GM12874 (cell line): ENCODE measurements at regions not wholly inside any gene's neighbourhood (a gene's known extent, or its start where the extent isn't known, plus 50 kb on each side); places are given as distances from the start of the nearest gene placed in this dataset.

Experiments
- TF ChIP-seq, protein P1 (sequence below): IDR thresholded peaks from 2 replicates; pipeline ENCODE4 v1.5.1; 2011; ENCODE audit warnings: low read depth, mild to moderate bottlenecking, control low read depth, low read length, moderate library complexity; ENCODE audit not compliant: insufficient read depth

DNA sequence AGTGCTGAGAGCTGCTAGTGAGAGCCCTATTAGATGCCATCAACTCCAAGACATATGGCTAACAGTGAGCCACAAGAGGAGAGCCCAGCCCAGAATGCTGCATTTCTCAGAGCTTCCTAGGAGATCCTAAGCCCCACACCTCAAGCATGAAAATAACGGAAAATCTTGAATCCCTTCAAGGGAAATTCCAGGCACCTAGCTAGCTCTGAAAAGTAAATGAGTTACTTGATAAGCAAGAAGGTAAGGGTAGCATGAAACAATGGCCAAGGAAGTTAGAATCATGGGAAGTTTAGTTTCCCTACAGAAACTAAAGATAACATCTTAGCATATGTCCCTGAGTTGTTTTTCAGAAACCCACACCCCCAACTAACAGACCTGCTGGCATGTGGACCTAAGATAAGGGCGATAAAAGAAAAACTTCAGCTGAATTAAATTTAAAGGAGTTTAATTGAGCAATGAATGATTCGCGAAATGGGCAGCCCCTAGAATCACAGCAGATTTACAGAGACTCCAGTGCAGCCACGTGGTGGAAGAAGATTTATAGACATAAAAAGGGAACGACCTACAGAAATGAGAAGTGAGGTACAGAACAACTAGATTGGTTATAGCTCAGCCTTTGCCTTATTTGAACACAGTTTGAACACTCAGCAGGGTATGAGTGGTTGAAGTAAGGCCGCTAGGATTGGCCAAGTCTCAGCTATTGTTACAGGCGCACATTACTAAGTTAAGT lies 301.3 kb upstream of the DACH1 start:
- TF ChIP-seq, protein P1, sequence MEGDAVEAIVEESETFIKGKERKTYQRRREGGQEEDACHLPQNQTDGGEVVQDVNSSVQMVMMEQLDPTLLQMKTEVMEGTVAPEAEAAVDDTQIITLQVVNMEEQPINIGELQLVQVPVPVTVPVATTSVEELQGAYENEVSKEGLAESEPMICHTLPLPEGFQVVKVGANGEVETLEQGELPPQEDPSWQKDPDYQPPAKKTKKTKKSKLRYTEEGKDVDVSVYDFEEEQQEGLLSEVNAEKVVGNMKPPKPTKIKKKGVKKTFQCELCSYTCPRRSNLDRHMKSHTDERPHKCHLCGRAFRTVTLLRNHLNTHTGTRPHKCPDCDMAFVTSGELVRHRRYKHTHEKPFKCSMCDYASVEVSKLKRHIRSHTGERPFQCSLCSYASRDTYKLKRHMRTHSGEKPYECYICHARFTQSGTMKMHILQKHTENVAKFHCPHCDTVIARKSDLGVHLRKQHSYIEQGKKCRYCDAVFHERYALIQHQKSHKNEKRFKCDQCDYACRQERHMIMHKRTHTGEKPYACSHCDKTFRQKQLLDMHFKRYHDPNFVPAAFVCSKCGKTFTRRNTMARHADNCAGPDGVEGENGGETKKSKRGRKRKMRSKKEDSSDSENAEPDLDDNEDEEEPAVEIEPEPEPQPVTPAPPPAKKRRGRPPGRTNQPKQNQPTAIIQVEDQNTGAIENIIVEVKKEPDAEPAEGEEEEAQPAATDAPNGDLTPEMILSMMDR, result no peak

DNA sequence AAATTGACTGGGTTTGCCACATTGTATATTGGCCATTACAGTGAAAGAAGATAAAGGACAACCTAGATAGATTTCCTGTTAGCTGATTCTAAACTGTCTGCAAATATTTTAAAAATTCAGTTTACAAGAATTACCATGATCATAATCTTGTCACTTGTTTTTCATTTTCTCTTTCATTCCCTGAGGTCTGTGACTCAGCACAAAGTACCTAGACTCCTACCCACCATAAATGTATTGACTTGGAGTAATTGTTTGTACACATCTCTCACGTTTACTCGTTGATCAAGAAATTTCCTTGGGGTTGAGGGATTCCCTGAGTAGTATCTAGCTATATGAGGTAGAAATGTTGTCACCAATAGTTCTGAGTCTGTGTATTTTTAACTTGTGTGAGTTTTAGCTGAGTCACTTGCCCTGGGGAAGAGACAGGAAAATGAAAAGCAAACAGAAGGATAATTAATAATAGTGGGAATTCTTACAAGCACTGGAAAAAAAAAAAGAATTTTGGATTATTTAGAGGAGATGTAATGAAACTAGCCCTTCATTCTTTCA lies 299.2 kb upstream of the DACH1 start:
- TF ChIP-seq, protein P1, result no peak

DNA sequence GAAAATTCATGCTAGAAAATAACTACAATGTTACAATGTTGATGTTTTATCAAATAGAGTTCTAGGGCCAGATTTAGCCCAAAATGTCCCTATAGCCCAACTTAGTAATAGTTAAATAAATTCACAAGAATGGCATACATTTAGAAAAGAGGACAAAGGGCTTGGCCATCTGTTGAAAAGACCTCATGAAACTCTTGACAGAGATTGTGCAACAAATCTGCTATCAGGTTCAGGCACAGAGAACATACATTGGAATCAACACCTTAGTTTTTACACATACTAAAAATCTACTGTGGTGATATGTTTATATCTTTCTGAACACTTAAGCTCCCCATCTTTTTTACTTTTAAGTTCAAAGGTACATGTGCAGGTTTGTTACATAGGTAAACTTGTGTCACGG lies 298.3 kb upstream of the DACH1 start:
- TF ChIP-seq, protein P1, result no peak

DNA sequence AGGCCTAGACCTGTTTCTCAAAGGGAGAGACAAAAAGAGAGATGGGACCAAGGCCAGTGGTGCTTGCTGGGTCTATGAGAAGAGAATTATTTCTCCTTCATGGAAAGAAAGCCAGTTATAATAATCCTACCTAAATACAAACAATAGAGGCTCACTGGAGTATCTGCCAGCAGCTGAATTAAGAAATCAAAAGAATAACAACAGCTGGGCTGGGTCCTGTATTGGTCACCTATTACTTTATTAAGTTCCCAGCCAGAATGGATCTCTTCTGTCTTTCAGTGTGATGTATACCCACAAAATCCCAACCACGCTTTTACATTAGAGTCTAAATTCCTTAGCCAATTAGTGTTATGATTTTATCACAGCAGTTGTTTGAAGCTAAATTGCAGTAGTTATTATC lies 297.8 kb upstream of the DACH1 start:
- TF ChIP-seq, protein P1, result no peak

DNA sequence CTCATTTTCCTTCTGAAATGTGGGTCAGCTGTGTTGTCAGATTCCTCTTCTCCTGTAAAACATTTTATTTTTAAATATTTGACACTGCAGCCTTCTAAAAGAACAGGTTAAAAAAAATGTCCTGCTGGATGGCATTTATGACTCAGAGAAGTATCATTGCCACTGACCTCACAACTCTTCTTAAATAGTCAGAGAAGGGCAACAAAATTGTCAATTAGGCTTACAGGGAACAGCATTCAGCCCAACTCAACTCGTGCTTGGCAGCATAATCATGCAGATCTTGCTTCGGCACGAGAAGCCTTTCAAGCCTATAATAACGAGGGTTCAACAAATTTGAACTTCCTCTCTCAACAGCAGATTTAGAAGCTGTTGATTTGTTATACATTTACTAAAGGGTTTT lies 296.7 kb upstream of the DACH1 start:
- TF ChIP-seq, protein P1, result no peak

DNA sequence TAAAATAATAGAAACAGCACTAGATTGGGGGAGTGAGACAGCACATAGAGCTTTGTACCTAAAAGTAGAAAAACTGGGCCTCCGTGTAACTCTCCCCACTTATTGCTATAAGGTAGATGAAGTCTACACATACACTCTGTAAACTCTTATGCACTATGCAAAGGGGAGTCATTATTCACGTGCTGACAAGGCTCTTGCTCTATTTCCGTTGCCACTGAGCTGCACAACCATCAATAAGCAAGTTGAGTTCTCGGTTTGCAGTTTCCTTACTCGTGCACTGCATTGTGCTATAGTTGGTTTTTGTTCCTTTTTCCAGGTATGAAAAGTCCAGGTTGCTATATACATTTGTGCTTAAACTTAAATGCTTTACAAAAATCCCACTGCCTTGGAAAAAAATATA lies 294.0 kb upstream of the DACH1 start:
- TF ChIP-seq, protein P1, result no peak

DNA sequence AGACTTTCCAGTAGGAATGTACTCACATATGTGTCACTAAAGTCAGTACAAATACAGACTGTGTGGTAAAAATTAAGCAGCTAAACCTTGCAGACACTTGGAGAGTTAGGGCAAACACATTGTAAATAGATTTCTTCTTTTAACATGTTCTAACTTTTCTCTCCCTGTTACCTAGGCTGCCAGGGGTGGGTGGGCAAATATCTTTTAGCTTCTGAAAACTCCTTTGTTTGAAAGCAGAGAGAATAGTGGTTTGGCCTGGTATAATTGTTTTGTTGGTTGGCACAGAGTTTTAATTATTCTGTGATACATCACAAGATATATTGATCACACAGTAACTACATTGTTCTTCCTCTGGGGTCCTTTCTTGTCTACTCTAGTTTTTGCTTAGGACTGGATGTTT lies 289.8 kb upstream of the DACH1 start:
- TF ChIP-seq, protein P1, result no peak

DNA sequence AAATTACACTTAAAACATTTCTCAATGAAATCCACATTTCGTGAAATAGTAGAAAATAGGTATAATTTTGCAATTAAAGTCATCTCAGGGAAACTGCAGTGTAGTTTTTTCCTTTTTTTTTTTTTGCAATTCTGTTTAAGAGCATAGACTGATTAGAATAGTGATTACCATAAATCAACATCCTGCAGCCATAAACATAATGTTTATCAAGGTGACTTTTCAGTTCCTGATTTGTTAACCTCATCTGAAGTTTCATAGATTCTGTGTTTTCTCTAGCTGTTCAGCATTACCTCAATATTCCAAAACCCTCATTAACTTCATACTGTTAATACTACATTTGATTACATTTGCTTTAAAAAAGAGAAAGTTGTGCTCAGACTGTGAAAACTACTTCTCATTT lies 286.3 kb upstream of the DACH1 start:
- TF ChIP-seq, protein P1, result no peak
